HepG2 (cell line): ENCODE measurements at regions not wholly inside any gene's neighbourhood (a gene's known extent, or its start where the extent isn't known, plus 50 kb on each side); places are given as distances from the start of the nearest gene placed in this dataset.
A peak's percentile ranks its signal among the peaks of the same experiment; 100 is the strongest.

Experiments
- ETV5 ChIP-seq: IDR thresholded peaks from 2 replicates; pipeline ENCODE4 v1.6.1; 2018; ENCODE audit warnings: missing biosample characterization, missing genetic modification reagents, inconsistent platforms, borderline replicate concordance
- GATAD1 ChIP-seq: IDR thresholded peaks from 2 replicates; pipeline ENCODE4 v1.6.1; 2016; ENCODE audit warnings: missing genetic modification reagents, missing compliant biosample characterization
- GTF3A ChIP-seq: sonication (generic); formaldehyde crosslinking; conservative IDR thresholded peaks from 2 replicates; pipeline ENCODE4 v1.4.0; 2020; ENCODE audit warnings: mild to moderate bottlenecking, missing genetic modification reagents
- HNRNPUL1 ChIP-seq: fragments of 200-400 bp; formaldehyde crosslinking; IDR thresholded peaks from 2 replicates; pipeline ENCODE4 v1.6.1; 2017; ENCODE audit warnings: low read depth, mild to moderate bottlenecking, low read length, moderate library complexity
- IRX3 ChIP-seq: sonication (generic); formaldehyde crosslinking; IDR thresholded peaks from 2 replicates; pipeline ENCODE4 v1.8.1; 2023; ENCODE audit warnings: mild to moderate bottlenecking, low read depth, missing genetic modification reagents, borderline replicate concordance
- KDM6A ChIP-seq: IDR thresholded peaks from 2 replicates; pipeline ENCODE4 v1.6.1; 2016; ENCODE audit warnings: low read depth
- MEF2D ChIP-seq: sonication (generic); formaldehyde crosslinking; IDR thresholded peaks from 2 replicates; pipeline ENCODE4 v1.5.1; 2020; ENCODE audit warnings: mild to moderate bottlenecking, missing genetic modification reagents
- POLR2AphosphoS2 ChIP-seq: IDR thresholded peaks from 2 replicates; pipeline ENCODE4 v1.6.1; 2011; ENCODE audit warnings: low read depth, low read length, improper control_type of control experiment
- RAD21 ChIP-seq: fragments of 450-650 bp; formaldehyde crosslinking; IDR thresholded peaks from 2 replicates; pipeline ENCODE4 v1.5.0; 2020; ENCODE audit warnings: mild to moderate bottlenecking
- SMAD1 ChIP-seq: sonication (generic); formaldehyde crosslinking; IDR thresholded peaks from 2 replicates; pipeline ENCODE4 v1.4.0; 2020; ENCODE audit warnings: missing genetic modification reagents, low read depth, mild to moderate bottlenecking, borderline replicate concordance
- SP1 ChIP-seq, 2 experiments: fragments of 450-650 bp in 1 of 2; sonication (generic) in 1 of 2; formaldehyde crosslinking in 1 of 2; IDR thresholded peaks; 2 replicates each; pipeline versions ENCODE4 v1.4.0 to v1.6.1; 2016 to 2020; ENCODE audit warnings: missing genetic modification reagents in 1 of 2
- SSRP1 ChIP-seq: IDR thresholded peaks from 2 replicates; pipeline ENCODE4 v1.6.1; 2016; ENCODE audit warnings: control low read depth
- TBX3 ChIP-seq: fragments of 450-650 bp; IDR thresholded peaks from 2 replicates; pipeline ENCODE4 v1.6.1; 2017; ENCODE audit warnings: antibody characterized with exemption, mild to moderate bottlenecking, inconsistent platforms, borderline replicate concordance
- TGIF2 ChIP-seq: IDR thresholded peaks from 2 replicates; pipeline ENCODE4 v1.6.1; 2016; ENCODE audit warnings: control low read depth, missing compliant biosample characterization
- ZNF180 ChIP-seq: sonication (generic); formaldehyde crosslinking; IDR thresholded peaks from 2 replicates; pipeline ENCODE4 v1.4.0; 2020; ENCODE audit warnings: low read depth, missing genetic modification reagents, borderline replicate concordance
- ZNF230 ChIP-seq: sonication (generic); formaldehyde crosslinking; IDR thresholded peaks from 2 replicates; pipeline ENCODE4 v1.4.0; 2020; ENCODE audit warnings: mild to moderate bottlenecking, missing genetic modification reagents
- ZNF34 ChIP-seq: sonication (generic); formaldehyde crosslinking; IDR thresholded peaks from 2 replicates; pipeline ENCODE4 v1.4.0; 2020; ENCODE audit warnings: mild to moderate bottlenecking, missing genetic modification reagents, borderline replicate concordance
- ZNF382 ChIP-seq: sonication (generic); formaldehyde crosslinking; IDR thresholded peaks from 2 replicates; pipeline ENCODE4 v1.5.0; 2020; ENCODE audit warnings: missing genetic modification reagents, mild to moderate bottlenecking, borderline replicate concordance
- TF ChIP-seq, protein P1 (sequence below): fragments of 450-650 bp; IDR thresholded peaks from 2 replicates; pipeline ENCODE4 v1.6.1; 2017; ENCODE audit warnings: mild to moderate bottlenecking
- TF ChIP-seq, protein P2 (sequence below): sonication (generic); formaldehyde crosslinking; IDR thresholded peaks from 2 replicates; pipeline ENCODE4 v1.4.0; 2020; ENCODE audit warnings: mild to moderate bottlenecking, missing genetic modification reagents
- TF ChIP-seq, protein P3 (sequence below): sonication (generic); formaldehyde crosslinking; IDR thresholded peaks from 2 replicates; pipeline ENCODE4 v1.9.0; 2022; ENCODE audit warnings: missing genetic modification reagents, mild to moderate bottlenecking, borderline replicate concordance

DNA sequence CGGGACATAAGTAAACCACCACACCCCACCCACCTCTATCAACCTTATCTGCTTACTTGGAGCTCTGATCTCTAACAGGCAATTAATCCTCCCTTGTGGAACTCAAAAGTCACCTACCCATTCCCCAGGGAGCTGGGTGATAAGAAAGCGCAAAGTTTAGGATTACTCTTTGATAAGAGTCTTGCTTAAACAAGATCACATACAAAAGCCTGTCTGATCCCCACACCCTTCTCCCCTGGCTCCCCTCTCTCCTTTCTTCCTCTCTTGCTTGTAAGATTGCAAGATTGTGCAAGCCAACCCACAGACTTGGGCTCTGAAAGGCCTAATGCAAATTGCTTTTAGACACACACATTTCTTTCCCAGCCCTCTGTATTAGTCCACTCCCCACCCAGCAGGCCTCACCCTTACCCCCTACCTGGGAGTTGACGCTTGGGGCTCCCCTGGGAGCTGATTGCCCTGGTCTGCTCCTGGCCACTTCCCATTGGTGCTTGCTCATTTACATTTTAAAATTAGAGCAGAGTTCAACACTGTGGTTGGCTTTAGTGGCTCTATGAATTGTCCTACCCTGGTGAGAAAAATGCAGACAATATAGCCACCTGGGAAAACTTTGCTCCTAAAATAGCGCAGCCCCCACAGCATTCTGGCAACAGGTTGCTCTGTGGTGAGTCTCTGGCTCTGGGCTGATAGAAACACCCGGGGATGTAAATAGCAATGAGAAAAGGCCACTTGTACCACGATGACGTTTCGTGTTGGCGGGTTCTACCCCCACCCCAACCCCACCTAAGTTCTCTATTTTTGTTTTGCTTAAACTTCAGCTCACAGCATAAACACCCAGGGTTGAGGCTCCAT is 58.9 kb upstream of the EPCAM start (continued):
- TF ChIP-seq GATAD1 (CRISPR knock-in tag) (no peak), KDM6A (CRISPR knock-in tag) (0 out of 2 replicates have a peak, but pooled peaks have one; percentile 12), TBX3 (no peak), HNRNPUL1 (no peak), RAD21 (CRISPR knock-in tag) (no peak), ETV5 (CRISPR knock-in tag) (no peak; the same call in 1 of the 2 replicates), POLR2AphosphoS2 (no peak), IRX3 (CRISPR knock-in tag) (no peak), SMAD1 (CRISPR knock-in tag) (0 out of 2 replicates have a peak, but pooled peaks have one; percentile 47), ZNF382 (CRISPR knock-in tag) (no peak), TGIF2 (CRISPR knock-in tag) (peak; percentile 65), SSRP1 (CRISPR knock-in tag) (no peak), GTF3A (CRISPR knock-in tag) (no peak), ZNF230 (CRISPR knock-in tag) (peak; percentile 19; the same call in 1 of the 2 replicates), ZNF34 (no peak), MEF2D (CRISPR knock-in tag) (no peak; the same call in none of the 2 replicates), ZNF180 (CRISPR knock-in tag) (no peak), SP1 (IDR thresholded peaks at IDR 0.05) (no peak), SP1 (CRISPR knock-in tag; IDR thresholded peaks at IDR 0.05) (no peak)
- TF ChIP-seq, protein P1, sequence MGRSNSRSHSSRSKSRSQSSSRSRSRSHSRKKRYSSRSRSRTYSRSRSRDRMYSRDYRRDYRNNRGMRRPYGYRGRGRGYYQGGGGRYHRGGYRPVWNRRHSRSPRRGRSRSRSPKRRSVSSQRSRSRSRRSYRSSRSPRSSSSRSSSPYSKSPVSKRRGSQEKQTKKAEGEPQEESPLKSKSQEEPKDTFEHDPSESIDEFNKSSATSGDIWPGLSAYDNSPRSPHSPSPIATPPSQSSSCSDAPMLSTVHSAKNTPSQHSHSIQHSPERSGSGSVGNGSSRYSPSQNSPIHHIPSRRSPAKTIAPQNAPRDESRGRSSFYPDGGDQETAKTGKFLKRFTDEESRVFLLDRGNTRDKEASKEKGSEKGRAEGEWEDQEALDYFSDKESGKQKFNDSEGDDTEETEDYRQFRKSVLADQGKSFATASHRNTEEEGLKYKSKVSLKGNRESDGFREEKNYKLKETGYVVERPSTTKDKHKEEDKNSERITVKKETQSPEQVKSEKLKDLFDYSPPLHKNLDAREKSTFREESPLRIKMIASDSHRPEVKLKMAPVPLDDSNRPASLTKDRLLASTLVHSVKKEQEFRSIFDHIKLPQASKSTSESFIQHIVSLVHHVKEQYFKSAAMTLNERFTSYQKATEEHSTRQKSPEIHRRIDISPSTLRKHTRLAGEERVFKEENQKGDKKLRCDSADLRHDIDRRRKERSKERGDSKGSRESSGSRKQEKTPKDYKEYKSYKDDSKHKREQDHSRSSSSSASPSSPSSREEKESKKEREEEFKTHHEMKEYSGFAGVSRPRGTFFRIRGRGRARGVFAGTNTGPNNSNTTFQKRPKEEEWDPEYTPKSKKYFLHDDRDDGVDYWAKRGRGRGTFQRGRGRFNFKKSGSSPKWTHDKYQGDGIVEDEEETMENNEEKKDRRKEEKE = no peak
- TF ChIP-seq, protein P2, sequence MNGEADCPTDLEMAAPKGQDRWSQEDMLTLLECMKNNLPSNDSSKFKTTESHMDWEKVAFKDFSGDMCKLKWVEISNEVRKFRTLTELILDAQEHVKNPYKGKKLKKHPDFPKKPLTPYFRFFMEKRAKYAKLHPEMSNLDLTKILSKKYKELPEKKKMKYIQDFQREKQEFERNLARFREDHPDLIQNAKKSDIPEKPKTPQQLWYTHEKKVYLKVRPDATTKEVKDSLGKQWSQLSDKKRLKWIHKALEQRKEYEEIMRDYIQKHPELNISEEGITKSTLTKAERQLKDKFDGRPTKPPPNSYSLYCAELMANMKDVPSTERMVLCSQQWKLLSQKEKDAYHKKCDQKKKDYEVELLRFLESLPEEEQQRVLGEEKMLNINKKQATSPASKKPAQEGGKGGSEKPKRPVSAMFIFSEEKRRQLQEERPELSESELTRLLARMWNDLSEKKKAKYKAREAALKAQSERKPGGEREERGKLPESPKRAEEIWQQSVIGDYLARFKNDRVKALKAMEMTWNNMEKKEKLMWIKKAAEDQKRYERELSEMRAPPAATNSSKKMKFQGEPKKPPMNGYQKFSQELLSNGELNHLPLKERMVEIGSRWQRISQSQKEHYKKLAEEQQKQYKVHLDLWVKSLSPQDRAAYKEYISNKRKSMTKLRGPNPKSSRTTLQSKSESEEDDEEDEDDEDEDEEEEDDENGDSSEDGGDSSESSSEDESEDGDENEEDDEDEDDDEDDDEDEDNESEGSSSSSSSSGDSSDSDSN (CRISPR knock-in tag) = peak; percentile 54
- TF ChIP-seq, protein P3, sequence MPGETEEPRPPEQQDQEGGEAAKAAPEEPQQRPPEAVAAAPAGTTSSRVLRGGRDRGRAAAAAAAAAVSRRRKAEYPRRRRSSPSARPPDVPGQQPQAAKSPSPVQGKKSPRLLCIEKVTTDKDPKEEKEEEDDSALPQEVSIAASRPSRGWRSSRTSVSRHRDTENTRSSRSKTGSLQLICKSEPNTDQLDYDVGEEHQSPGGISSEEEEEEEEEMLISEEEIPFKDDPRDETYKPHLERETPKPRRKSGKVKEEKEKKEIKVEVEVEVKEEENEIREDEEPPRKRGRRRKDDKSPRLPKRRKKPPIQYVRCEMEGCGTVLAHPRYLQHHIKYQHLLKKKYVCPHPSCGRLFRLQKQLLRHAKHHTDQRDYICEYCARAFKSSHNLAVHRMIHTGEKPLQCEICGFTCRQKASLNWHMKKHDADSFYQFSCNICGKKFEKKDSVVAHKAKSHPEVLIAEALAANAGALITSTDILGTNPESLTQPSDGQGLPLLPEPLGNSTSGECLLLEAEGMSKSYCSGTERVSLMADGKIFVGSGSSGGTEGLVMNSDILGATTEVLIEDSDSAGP (CRISPR knock-in tag) = no peak
